Activated T-helper 17 cell treated with anti-CD3 and anti-CD28 coated beads, Interleukin-2, amount 50 U/mL, for 72 hours (primary cell): ENCODE measurements at regions not wholly inside any gene's neighbourhood (a gene's known extent, or its start where the extent isn't known, plus 50 kb on each side); places are given as distances from the start of the nearest gene placed in this dataset.

Experiments
- ATAC-seq: fragments of 150-1000 bp; cut with Tn5 transposase; replicated peaks from 2 replicates; pipeline ENCODE4 v1.10.0; 2021; ENCODE audit warnings: mild to moderate bottlenecking, moderate library complexity
- H3K27ac Mint-ChIP-seq: one replicate; pipeline ENCODE4 v1.8.0; 2022; ENCODE audit warnings: mixed read lengths
- H3K27me3 Mint-ChIP-seq: one replicate; pipeline ENCODE4 v1.8.0; 2022; ENCODE audit warnings: mixed read lengths
- H3K36me3 Mint-ChIP-seq: one replicate; pipeline ENCODE4 v1.8.0; 2022; ENCODE audit warnings: low read depth, mild to moderate bottlenecking, mixed read lengths
- H3K4me1 Mint-ChIP-seq: one replicate; pipeline ENCODE4 v1.8.0; 2022; ENCODE audit warnings: mixed read lengths
- H3K4me3 Mint-ChIP-seq: one replicate; pipeline ENCODE4 v1.8.0; 2022; ENCODE audit warnings: mild to moderate bottlenecking, mixed read lengths
- H3K9me3 Mint-ChIP-seq: one replicate; pipeline ENCODE4 v1.8.0; 2022; ENCODE audit warnings: mixed read lengths

- Mint-ChIP-seq H3K9me3 (no peaks in the 10 kb centered on the region), H3K36me3 (no peaks in the 10 kb centered on the region), H3K27me3 (peaks cover 14% of the 10 kb centered on the region), H3K4me3 (no peak overlapping the region), H3K4me1 (no peaks in the 10 kb centered on the region), H3K27ac (no peak overlapping the region)
- no peak for ATAC-seq
These were observed 250.2 kb downstream of the RBM26 start for GRCh38 chr13:79155883-79156282.

- Mint-ChIP-seq H3K36me3 (no peaks in the 10 kb centered on the region), H3K27ac (no peak overlapping the region), H3K9me3 (peaks cover 4% of the 10 kb centered on the region), H3K4me3 (no peak overlapping the region), H3K4me1 (no peaks in the 10 kb centered on the region), H3K27me3 (peaks cover 21% of the 10 kb centered on the region)
- no peak for ATAC-seq
These were observed 256.8 kb downstream of the RBM26 start for GRCh38 chr13:79149210-79149609.

DNA sequence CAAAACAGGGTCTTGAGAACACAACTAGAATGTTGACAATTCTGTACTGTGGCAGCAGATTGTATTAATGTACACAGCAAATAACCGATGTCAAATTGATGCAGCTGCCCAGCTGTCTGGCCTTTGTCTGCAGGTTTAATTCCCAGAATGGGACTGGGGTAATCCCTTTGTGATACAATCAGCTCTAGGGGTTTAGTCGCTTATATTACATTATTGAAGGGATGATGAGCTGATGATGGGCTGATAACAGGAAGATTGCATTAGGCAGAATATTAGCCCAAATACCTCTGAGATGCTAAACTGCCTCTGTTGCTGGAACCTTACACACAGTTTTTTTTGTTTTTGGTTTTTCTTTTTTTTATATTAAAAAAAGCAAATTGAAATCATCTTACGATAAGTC is 265.0 kb downstream of the RBM26 start:
- Mint-ChIP-seq H3K9me3 (no peaks in the 10 kb centered on the region), H3K27ac (no peak overlapping the region), H3K4me1 (no peaks in the 10 kb centered on the region), H3K27me3 (peaks cover 4% of the 10 kb centered on the region), H3K4me3 (no peak overlapping the region), H3K36me3 (no peaks in the 10 kb centered on the region)
- ATAC-seq: no peak

DNA sequence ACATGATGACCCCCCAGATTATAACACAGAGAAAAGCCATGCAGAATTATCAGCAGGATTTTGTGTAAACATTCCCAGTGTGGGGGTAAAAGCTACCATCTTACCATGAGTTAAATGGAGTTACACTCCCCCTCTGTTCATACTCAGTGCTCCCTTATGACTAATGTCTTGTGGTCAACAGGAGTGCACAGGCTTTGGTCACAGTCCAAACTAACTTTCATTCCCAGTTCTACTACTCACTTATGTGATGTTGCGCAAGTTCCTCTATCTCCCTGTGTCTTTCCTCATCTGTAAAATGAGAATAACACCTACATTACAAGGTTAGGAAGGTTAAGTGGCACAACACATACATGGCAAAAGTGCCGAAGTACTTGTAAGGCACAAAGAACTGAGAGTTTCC is 277.9 kb downstream of the RBM26 start:
- no peak overlapping the region for H3K4me3 Mint-ChIP-seq
- no peaks in the 10 kb centered on the region for H3K9me3 Mint-ChIP-seq
- peaks cover 4% of the 10 kb centered on the region for H3K27me3 Mint-ChIP-seq
- peak; percentile 60 for ATAC-seq
- no peaks in the 10 kb centered on the region for H3K4me1 Mint-ChIP-seq
- H3K36me3 Mint-ChIP-seq: no peaks in the 10 kb centered on the region
- no peak overlapping the region for H3K27ac Mint-ChIP-seq

DNA sequence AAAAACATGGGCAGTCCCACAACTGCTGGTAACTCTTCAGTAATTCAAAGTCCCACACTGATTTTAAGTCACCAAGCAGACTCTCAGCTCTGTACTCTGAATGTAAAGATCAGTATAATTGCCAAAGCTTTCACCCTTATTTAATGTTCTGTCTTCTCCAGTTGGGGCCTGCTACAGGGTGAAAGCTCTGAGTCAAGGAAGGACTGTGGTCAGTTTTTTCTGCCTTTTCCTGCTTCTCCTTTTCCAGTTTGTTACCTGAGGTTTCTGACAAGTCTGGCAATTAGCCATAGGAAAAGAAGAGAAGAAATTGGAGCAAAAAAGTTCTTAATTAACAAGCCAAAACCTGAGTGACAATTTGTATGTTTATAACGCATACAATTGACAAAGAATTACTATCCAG is 279.3 kb downstream of the RBM26 start:
- H3K4me3 Mint-ChIP-seq: no peak overlapping the region
- H3K9me3 Mint-ChIP-seq: no peaks in the 10 kb centered on the region
- H3K27ac Mint-ChIP-seq: no peak overlapping the region
- ATAC-seq: no peak
- H3K4me1 Mint-ChIP-seq: no peaks in the 10 kb centered on the region
- peaks cover 4% of the 10 kb centered on the region for H3K27me3 Mint-ChIP-seq
- no peaks in the 10 kb centered on the region for H3K36me3 Mint-ChIP-seq

DNA sequence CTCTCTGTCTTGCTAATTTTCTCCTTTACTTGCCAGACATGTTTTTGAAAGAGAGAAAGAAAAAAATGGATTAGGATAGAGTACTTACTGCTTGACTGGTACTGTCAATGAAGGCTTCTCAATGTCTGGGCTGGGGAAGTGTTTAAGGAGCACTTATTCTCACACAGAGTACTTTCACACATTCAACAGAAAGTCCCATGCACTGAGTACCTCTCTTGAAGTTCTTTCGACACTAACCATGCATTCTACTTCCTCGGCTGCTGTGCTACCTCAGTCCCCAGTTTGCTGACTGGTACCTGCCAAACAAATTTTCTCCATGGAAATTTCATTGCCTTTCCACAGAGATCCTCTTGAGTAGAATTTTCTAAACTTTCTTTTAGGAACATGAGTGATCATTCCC is 281.9 kb downstream of the RBM26 start:
- H3K36me3 Mint-ChIP-seq: no peaks in the 10 kb centered on the region
- H3K4me3 Mint-ChIP-seq: no peak overlapping the region
- H3K9me3 Mint-ChIP-seq: no peaks in the 10 kb centered on the region
- H3K27ac Mint-ChIP-seq: no peak overlapping the region
- no peak for ATAC-seq
- H3K27me3 Mint-ChIP-seq: no peaks in the 10 kb centered on the region
- no peaks in the 10 kb centered on the region for H3K4me1 Mint-ChIP-seq

DNA sequence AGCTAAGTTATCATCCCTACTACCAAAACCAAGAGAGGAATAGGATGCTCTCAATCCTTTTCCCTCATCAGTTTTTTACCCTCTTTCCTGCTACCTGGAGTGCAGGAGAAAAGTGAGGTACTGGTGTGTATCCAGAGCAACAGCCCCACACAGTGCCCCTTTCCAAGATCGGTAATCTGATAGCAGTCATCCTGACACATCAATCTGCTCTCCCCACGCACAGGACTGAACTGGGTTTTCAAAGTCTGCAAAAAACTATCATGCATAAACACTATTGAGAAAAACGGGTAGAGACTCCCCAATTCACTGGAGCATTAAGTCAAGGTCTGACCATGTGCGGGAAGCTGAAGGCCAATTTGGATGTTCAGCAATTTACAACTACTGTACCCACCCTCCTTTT is 284.8 kb downstream of the RBM26 start:
- Mint-ChIP-seq H3K4me3 (no peak overlapping the region), H3K4me1 (no peaks in the 10 kb centered on the region), H3K36me3 (no peaks in the 10 kb centered on the region), H3K9me3 (no peaks in the 10 kb centered on the region), H3K27me3 (no peaks in the 10 kb centered on the region), H3K27ac (no peak overlapping the region)
- no peak for ATAC-seq

DNA sequence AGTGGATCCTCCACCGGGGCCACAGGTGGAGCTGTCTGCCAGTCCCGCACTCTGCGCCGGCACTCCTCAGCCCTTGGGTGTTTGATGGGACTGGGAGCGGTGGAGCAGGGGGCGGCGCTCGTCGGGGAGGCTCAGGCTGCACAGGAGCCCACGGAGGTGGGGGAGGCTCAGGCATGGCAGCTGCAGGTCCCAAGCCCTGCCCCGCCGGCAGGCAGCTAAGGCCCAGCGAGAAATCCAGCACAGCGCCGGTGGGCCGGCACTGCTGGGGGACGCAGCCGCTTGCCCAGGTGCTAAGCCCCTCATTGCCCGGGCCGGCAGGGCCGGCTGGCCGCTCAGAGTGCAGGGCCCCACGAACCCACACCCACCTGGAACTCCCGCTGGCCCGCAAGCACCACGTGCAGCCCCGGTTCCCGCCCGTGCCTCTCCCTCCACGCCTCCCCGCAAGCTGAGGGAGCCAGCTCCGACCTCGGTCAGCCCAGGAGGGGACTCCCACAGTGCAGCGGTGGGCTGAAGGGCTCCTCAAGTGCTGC is 286.4 kb downstream of the RBM26 start:
- Mint-ChIP-seq H3K9me3 (no peaks in the 10 kb centered on the region), H3K36me3 (no peaks in the 10 kb centered on the region), H3K27ac (no peak overlapping the region), H3K4me1 (no peaks in the 10 kb centered on the region), H3K4me3 (no peak overlapping the region), H3K27me3 (no peaks in the 10 kb centered on the region)
- ATAC-seq: no peak

DNA sequence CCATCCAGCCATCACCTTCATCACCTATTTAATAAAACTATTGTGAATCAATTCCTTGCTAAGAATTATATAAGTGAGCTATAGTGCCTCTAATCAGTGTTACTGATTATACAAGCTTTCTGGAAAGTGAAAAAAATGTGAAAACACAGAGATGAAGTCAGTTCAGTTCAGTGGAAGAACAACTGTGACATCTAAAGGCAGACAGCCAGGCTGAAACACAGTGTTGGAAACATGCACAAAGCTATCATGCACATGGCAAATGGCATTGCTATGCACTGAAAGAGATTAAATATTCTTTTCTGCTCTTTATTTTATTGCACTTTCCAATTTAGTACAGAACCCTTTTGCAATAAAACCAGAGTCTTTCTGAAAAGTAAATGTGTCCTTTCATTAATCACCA is 294.0 kb downstream of the RBM26 start:
- peaks cover 3% of the 10 kb centered on the region for H3K27me3 Mint-ChIP-seq
- no peak overlapping the region for H3K27ac Mint-ChIP-seq
- no peaks in the 10 kb centered on the region for H3K9me3 Mint-ChIP-seq
- no peak for ATAC-seq
- no peak overlapping the region for H3K4me3 Mint-ChIP-seq
- H3K4me1 Mint-ChIP-seq: no peaks in the 10 kb centered on the region
- no peaks in the 10 kb centered on the region for H3K36me3 Mint-ChIP-seq

- Mint-ChIP-seq H3K36me3 (no peaks in the 10 kb centered on the region), H3K27ac (no peak overlapping the region), H3K9me3 (no peaks in the 10 kb centered on the region), H3K4me3 (no peak overlapping the region), H3K4me1 (no peaks in the 10 kb centered on the region), H3K27me3 (peaks cover 3% of the 10 kb centered on the region)
- no peak for ATAC-seq
These were observed 297.0 kb downstream of the RBM26 start for GRCh38 chr13:79108914-79109643.

DNA sequence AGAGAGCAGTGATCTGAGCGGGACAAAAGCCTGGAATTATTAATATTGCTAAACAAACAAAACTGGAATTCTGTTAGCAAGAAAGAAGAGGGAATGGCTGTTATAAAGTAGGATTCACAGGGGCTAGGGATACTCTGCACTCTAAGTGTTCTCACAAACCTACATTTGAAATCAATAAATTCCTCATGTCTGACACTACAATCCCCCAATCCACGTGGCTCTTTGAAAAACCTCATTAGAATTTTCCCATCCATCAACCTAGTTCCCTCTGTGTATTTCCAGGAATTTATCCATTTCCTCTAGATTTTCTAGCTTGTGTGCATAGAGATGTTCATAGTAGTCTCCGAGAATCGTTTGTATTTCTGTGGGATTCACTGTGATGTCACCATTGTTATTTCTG is 307.5 kb downstream of the RBM26 start:
- H3K4me3 Mint-ChIP-seq: no peak overlapping the region
- H3K27ac Mint-ChIP-seq: no peak overlapping the region
- peaks cover 3% of the 10 kb centered on the region for H3K27me3 Mint-ChIP-seq
- H3K36me3 Mint-ChIP-seq: no peaks in the 10 kb centered on the region
- no peaks in the 10 kb centered on the region for H3K4me1 Mint-ChIP-seq
- no peaks in the 10 kb centered on the region for H3K9me3 Mint-ChIP-seq
- no peak for ATAC-seq

DNA sequence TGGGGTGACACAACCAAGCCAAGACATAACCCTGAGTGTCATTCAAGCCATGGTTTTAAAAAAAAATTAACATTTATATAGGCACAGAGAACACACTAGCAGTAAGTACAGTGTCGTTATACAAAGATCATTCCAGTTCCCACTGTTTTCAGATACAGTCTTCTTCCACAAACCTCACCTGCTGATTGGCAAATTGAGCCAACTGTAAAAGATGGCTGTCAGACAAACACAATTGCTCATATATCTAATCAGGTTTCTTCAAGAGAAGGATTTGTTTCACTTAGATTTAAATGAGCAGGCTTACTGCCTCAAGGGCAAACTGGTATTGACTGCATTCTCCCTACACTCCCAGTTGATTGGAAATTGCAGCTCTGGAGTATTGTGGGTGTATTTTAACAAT is 308.9 kb downstream of the RBM26 start:
- Mint-ChIP-seq H3K4me3 (no peak overlapping the region), H3K4me1 (no peaks in the 10 kb centered on the region), H3K36me3 (no peaks in the 10 kb centered on the region), H3K9me3 (no peaks in the 10 kb centered on the region), H3K27me3 (peaks cover 3% of the 10 kb centered on the region), H3K27ac (no peak overlapping the region)
- ATAC-seq: no peak

DNA sequence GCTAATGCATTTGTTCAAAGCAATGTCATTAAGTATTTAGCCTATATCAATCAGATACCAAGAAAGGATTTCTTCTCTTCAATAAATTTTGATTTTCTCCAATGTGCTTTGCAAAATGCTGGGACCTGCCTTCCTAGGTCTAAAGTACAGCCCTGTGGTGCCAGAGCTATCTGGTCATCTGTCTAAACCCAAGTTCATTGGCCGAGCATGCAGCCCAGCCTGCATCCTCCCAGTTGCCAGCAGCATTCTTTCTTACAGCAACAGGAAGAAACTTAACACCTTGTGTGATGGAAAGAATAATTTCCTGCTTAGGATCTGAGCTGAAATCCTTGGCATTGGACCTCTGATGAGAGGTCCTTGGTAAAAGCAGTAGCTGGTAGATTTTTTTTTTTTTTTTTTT is 310.0 kb downstream of the RBM26 start:
- H3K27me3 Mint-ChIP-seq: no peaks in the 10 kb centered on the region
- no peak for ATAC-seq
- H3K27ac Mint-ChIP-seq: no peak overlapping the region
- no peaks in the 10 kb centered on the region for H3K36me3 Mint-ChIP-seq
- H3K4me3 Mint-ChIP-seq: no peak overlapping the region
- no peaks in the 10 kb centered on the region for H3K4me1 Mint-ChIP-seq
- H3K9me3 Mint-ChIP-seq: no peaks in the 10 kb centered on the region

DNA sequence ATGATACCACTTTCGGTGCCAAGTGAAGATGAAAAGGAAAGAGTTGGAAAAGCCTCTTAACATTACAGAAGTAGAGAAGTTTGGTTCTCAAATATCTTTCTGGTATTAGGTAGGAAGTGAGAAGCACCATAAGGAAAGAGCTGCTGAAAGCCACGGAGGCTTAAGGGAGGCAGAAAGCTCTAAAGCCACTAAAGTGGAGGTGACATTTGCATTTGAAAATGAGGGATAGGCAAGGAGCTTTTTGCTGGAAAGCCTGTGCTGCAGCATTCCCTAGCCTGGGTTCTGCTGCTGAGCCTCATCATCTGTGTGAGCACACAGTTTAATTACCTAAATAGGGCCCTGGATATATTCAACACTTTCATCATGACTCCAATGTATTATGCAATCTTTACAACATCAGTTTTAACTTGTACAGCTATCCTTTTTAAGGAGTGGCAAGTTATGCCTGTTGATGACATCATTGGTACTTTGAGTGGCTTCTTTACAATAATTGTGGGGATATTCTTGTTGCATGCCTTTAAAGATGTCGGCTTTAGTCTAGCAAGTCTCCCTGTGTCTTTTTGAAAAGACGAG is 315.4 kb downstream of the RBM26 start:
- H3K36me3 Mint-ChIP-seq: no peaks in the 10 kb centered on the region
- H3K4me1 Mint-ChIP-seq: no peaks in the 10 kb centered on the region
- no peak overlapping the region for H3K4me3 Mint-ChIP-seq
- peaks cover 12% of the 10 kb centered on the region for H3K27me3 Mint-ChIP-seq
- no peak overlapping the region for H3K27ac Mint-ChIP-seq
- no peak for ATAC-seq
- no peaks in the 10 kb centered on the region for H3K9me3 Mint-ChIP-seq

DNA sequence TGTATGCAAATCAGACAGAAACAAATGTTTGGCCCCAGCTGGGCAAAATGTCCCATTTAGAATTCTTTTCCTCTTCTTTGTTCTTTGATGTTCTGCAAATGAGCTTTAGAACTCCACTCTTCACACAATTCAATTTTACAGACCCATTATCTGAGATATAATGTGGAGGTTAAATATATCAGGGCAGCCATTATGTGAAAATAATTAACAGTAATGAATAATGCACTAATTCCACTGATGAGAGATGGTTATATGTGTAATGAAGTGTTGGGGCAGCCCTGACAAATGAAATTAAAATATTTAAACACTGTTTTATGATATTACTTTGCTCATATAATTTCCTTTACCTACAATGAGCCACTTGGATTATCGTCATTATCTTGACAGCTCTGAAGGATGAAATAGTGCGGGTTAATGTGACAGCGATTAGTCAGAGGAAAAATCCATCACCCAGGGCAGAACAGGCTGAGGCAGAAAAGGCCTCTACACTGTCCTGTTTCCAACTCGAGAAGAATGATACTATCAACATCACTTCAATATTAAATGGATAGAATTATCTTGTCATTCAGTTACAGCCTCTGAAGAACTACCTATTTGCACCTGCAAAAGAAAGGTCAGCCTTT is 321.1 kb downstream of the RBM26 start:
- ATAC-seq: no peak
- H3K27ac Mint-ChIP-seq: no peak overlapping the region
- peaks cover 7% of the 10 kb centered on the region for H3K27me3 Mint-ChIP-seq
- no peaks in the 10 kb centered on the region for H3K36me3 Mint-ChIP-seq
- no peaks in the 10 kb centered on the region for H3K4me1 Mint-ChIP-seq
- H3K4me3 Mint-ChIP-seq: no peak overlapping the region
- H3K9me3 Mint-ChIP-seq: no peaks in the 10 kb centered on the region
